PC-3 (cell line): ENCODE measurements at regions not wholly inside any gene's neighbourhood (a gene's known extent, or its start where the extent isn't known, plus 50 kb on each side); places are given as distances from the start of the nearest gene placed in this dataset.

Source experiments
- EZH2 ChIP-seq: fragments of 300-600 bp; sonication (generic); IDR thresholded peaks from one replicate; pipeline ENCODE4 v1.6.1; 2017; ENCODE audit warnings: antibody characterized with exemption, mild to moderate bottlenecking, low read length; ENCODE audit not compliant: unreplicated experiment
- EZH2phosphoT487 ChIP-seq: fragments of 300-600 bp; sonication (generic); IDR thresholded peaks from 2 replicates; pipeline ENCODE4 v1.6.1; 2018; ENCODE audit warnings: mild to moderate bottlenecking, antibody characterized with exemption, low read length, borderline replicate concordance
- TF ChIP-seq, protein P1 (sequence below): fragments of 300-600 bp; sonication (generic); conservative IDR thresholded peaks from 2 replicates; pipeline ENCODE4 v1.5.1; 2017; ENCODE audit warnings: antibody characterized with exemption, low read depth, mild to moderate bottlenecking, low read length

DNA sequence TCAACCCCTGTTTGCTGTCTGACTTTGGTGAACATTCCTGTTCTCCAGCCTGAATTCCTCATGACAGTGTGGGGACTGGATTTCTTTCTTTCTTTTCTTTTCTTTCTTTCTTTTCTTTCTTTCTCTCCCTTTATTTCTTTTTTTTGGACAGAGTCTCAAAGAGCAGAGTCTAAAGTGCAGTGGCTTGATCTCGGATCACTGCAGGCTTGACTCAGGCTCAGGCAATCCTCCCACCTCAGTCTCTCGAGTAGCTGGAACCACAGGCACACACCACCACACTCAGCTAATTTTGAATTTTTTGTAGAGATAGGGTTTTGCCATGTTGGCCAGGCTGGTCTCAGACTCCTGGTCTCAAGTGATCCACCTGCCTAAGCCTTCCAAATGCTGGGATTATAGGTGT, 63.1 kb downstream of the RPUSD4 start:
- TF ChIP-seq, protein P1, sequence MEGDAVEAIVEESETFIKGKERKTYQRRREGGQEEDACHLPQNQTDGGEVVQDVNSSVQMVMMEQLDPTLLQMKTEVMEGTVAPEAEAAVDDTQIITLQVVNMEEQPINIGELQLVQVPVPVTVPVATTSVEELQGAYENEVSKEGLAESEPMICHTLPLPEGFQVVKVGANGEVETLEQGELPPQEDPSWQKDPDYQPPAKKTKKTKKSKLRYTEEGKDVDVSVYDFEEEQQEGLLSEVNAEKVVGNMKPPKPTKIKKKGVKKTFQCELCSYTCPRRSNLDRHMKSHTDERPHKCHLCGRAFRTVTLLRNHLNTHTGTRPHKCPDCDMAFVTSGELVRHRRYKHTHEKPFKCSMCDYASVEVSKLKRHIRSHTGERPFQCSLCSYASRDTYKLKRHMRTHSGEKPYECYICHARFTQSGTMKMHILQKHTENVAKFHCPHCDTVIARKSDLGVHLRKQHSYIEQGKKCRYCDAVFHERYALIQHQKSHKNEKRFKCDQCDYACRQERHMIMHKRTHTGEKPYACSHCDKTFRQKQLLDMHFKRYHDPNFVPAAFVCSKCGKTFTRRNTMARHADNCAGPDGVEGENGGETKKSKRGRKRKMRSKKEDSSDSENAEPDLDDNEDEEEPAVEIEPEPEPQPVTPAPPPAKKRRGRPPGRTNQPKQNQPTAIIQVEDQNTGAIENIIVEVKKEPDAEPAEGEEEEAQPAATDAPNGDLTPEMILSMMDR, result no peak
- TF ChIP-seq EZH2 (no peak), EZH2phosphoT487 (no peak)
